Fibroblast of pulmonary artery (primary cell): ENCODE measurements at regions not wholly inside any gene's neighbourhood (a gene's known extent, or its start where the extent isn't known, plus 50 kb on each side); places are given as distances from the start of the nearest gene placed in this dataset.
A peak's percentile ranks its signal among the peaks of the same experiment; 100 is the strongest.

Experiments
- DNase-seq: peaks from one replicate; pipeline ENCODE4 v3.0.0-alpha.2; 2010; ENCODE audit warnings: low read depth
- H3K4me3 ChIP-seq: replicated peaks from 2 replicates; pipeline ENCODE4 v1.5.1; 2011; ENCODE audit warnings: low read depth, mild to moderate bottlenecking, control low read depth, low read length, moderate library complexity
- TF ChIP-seq, protein P1 (sequence below): IDR thresholded peaks from 2 replicates; pipeline ENCODE4 v1.5.1; 2011; ENCODE audit warnings: mild to moderate bottlenecking, control low read depth, low read length, inconsistent platforms; ENCODE audit errors: missing control alignments

DNA sequence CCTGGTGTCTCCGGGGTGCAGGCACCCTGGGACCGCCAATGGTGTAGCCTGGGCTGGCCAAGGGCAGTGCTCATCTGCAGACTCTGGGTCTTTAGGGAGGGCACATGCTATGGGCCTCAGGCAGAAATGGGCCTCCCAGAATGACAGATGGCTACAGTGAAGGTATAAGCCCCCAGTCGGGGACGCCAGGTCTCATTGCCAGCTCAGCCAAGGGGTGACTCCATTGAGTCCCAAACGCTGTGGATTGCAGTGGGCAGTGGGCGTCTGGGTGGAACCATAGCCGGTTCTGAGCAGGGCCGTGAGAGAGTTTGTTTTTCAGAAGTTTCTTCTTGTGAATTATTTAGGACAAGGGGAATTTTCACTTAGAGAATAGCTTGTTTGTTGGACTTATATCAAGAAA lies 516.9 kb downstream of the TBC1D22A start:
- DNase-seq = no peak
- H3K4me3 ChIP-seq = no peak overlapping the region
- TF ChIP-seq, protein P1, sequence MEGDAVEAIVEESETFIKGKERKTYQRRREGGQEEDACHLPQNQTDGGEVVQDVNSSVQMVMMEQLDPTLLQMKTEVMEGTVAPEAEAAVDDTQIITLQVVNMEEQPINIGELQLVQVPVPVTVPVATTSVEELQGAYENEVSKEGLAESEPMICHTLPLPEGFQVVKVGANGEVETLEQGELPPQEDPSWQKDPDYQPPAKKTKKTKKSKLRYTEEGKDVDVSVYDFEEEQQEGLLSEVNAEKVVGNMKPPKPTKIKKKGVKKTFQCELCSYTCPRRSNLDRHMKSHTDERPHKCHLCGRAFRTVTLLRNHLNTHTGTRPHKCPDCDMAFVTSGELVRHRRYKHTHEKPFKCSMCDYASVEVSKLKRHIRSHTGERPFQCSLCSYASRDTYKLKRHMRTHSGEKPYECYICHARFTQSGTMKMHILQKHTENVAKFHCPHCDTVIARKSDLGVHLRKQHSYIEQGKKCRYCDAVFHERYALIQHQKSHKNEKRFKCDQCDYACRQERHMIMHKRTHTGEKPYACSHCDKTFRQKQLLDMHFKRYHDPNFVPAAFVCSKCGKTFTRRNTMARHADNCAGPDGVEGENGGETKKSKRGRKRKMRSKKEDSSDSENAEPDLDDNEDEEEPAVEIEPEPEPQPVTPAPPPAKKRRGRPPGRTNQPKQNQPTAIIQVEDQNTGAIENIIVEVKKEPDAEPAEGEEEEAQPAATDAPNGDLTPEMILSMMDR = no peak

DNA sequence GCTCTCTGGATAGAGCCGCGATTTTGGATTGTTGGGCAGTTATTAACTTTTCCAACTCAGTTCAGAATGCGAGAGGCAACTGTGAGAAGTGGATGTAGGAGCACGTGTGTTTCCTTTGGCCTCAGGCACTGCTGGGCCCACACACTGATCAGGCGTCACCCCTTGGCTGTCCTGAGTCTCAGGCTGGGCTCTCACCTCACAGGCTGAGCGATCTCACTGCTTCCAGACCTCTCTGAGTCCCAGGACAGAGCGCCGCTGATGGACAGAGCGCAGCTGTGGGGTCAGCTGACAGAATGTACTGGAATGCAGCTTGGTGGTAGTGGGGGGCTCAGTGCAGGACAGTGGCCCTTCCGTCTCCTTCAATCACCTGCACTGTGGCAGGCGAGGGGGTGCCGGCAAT lies 516.2 kb downstream of the TBC1D22A start:
- no peak overlapping the region for H3K4me3 ChIP-seq
- no peak for DNase-seq
- TF ChIP-seq, protein P1 = no peak

DNA sequence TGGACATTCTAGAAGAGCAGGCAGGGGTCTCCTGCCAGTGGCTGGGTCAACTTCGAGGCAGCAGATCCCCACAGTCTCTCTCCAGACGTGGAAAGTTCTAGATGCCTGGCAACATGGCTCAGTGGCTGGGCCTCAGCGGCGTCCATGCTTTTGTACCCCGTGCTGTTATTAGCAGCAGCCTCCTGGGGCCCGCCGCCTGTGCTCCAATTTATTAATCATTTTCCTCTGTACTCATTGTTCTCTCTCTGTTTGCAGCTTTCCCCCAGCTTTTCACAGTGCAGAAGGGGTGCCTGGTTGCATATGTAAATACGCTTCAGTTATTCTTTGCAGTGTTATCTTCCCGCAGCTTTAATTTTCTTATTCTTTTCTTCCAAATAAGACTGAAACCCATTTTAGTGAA lies 515.1 kb downstream of the TBC1D22A start:
- no peak overlapping the region for H3K4me3 ChIP-seq
- DNase-seq = no peak
- TF ChIP-seq, protein P1 = no peak

DNA sequence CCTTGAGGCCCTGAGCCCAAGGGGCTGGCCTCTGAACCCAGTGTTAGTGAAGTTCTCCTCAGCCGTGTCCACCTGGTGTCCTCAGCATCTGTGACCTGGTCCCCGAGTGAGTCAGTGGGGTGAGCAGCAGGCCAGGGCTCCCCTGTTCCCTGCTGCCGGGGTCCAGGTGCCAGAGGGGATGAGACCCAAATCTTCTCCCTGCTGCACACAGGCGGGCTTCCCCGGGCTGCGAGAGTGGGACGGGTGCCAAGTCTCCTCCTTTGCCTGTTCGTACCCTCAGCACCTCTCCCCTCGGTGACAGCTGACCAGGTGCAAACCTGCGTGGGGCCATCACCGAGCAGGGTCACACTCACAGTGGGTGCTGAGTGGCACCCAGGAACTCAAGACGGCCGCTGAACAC lies 514.5 kb downstream of the TBC1D22A start:
- no peak overlapping the region for H3K4me3 ChIP-seq
- no peak for DNase-seq
- TF ChIP-seq, protein P1 = no peak

DNA sequence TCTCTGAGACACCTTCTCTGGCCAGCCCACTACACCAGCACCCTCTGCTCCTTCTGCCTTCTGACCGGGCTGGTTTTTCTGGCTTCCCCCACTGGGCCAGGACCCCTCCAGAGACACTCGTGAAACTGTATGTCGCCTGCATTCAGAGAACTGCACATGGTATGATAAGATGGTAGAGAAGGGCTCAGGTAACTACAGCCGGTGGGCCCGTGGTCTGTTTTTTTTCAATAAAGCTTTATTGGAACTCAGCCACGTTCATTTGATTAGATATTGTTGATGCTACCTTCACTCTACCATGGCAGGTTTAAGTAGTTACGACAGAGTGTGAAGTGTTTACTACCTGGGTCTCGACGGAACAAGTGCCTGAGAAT lies 514.0 kb downstream of the TBC1D22A start:
- TF ChIP-seq, protein P1 = no peak
- DNase-seq = no peak
- H3K4me3 ChIP-seq = no peak overlapping the region

DNA sequence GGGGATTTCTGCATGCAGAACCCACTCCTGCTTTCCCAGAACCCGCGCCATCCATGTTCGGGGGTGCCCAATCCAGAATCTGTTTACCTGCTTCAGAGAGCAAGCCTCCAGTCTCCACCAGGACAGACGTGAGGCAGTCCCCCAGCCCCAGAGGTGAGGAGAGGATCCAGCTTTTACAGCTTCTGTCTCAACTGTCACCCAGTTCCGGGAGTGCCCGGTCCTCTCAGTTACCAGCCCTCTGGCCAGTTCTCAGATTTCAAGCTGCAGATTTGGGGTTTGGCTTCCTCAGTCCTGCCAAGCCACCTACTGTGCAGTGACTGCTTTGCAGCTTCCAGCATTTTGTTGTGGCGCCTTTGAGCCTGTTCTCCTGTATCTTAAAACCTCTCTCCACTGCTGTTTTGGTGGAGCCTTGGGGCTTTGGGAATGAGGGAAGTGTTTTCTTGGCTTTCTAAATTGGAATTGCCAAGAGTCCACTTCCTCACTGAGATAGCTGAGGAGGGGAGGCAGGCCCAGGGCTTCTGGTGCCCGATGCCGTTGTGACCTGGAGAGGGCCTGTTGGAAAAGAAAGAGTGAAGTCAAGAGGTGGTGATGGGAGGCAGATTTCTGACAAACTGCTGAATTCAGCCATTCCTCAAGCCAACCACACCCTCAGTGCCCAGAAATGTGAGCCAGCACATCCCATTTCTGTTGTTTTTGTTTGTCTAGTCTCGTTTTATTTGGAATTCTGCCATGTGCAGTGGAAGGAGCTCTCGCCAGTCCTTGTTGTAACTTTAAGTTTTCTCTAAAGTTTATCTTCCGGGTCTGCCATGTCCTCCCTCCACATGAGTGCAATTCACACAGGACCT lies 513.4 kb downstream of the TBC1D22A start:
- H3K4me3 ChIP-seq = no peak overlapping the region
- peak; percentile 32 for DNase-seq
- TF ChIP-seq, protein P1 = peak; percentile 35

DNA sequence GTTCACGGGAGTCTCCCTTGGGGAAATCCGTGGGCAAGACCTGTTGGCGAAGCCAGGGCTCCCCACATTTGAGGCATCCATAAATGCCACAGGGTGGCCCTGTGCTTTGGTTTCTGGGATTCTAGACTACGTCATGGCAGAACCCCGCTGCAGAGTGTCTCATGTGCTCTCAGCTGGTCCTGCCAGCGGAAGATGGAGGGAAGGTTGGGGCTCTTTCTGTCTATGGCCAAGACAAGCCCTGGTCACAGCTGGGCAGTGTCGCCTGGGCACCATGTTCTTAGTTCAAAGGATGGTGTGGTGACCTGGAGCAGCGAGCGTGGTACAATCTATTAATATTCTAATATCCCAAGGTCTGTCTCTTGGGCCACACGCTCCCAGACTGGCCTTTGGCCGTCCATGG lies 511.7 kb downstream of the TBC1D22A start:
- TF ChIP-seq, protein P1 = no peak
- DNase-seq = no peak
- no peak overlapping the region for H3K4me3 ChIP-seq
